ENCODE measurements at regions not wholly inside any gene's neighbourhood (a gene's known extent, or its start where the extent isn't known, plus 50 kb on each side); places are given as distances from the start of the nearest gene placed in this dataset.

DNA sequence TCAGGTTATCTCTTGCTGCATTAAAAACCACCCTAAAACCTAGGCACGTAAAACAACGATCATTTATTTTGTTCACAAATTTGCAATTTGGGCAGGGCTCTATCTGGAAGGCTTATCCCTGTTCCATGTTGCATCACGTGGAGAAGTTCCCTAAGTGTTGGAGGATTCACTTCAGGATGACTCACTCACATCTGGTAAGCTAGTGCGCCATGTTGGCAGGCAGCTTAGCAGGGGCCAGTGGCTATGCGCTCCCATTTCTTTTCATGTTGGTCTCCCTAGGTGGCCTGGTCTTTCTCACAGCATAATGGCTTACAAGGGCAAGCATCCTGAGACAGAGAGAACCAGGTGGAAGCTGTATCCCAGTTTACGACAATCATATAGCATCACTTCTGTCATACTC lies 226.8 kb downstream of the BLID start:
- intact Hi-C loops (cut with micrococcal nuclease; ENCODE audit: unreplicated experiment): no loop called here
- Histone ChIP-seq H3K9me2 (ENCODE audit: insufficient read depth, low read length) (no peaks in the 10 kb centered on the region), H2AFZ (ENCODE audit: low read length) (no peak overlapping the region), H3K4me1 (ENCODE audit: insufficient read depth, low read length, poor library complexity, severe bottlenecking) (peaks cover 4% of the 10 kb centered on the region), H3K4me2 (ENCODE audit: low read length) (no peak overlapping the region), H3K79me2 (ENCODE audit: insufficient read depth, low read depth, low read length) (no peaks in the 10 kb centered on the region), H3K27ac (ENCODE audit: low read depth, low read length, poor library complexity, severe bottlenecking) (no peak overlapping the region), H4K20me1 (ENCODE audit: insufficient read depth, low read length) (no peaks in the 10 kb centered on the region), H3K9me3 (ENCODE audit: low read length) (no peaks in the 10 kb centered on the region), H3K4me3 (ENCODE audit: low read depth, low read length, poor library complexity, severe bottlenecking) (no peak overlapping the region), H3K36me3 (ENCODE audit: insufficient read depth, low read length) (no peaks in the 10 kb centered on the region)
- no TSS peak for BruUV-seq (replicated peaks)
- ChIA-PET POLR2A (no interaction called here), CTCF (ENCODE audit: unreplicated experiment) (no interaction called here)
- DNase-seq (ENCODE audit: low spot score): no peak
- no peak for TF ChIP-seq EZH2phosphoT487 (IDR thresholded peaks at IDR 0.05; ENCODE audit: borderline replicate concordance, low read depth, low read length)
- TF ChIP-seq, protein P1, sequence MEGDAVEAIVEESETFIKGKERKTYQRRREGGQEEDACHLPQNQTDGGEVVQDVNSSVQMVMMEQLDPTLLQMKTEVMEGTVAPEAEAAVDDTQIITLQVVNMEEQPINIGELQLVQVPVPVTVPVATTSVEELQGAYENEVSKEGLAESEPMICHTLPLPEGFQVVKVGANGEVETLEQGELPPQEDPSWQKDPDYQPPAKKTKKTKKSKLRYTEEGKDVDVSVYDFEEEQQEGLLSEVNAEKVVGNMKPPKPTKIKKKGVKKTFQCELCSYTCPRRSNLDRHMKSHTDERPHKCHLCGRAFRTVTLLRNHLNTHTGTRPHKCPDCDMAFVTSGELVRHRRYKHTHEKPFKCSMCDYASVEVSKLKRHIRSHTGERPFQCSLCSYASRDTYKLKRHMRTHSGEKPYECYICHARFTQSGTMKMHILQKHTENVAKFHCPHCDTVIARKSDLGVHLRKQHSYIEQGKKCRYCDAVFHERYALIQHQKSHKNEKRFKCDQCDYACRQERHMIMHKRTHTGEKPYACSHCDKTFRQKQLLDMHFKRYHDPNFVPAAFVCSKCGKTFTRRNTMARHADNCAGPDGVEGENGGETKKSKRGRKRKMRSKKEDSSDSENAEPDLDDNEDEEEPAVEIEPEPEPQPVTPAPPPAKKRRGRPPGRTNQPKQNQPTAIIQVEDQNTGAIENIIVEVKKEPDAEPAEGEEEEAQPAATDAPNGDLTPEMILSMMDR (conservative IDR thresholded peaks at IDR 0.05; ENCODE audit: low read length): no peak

DNA sequence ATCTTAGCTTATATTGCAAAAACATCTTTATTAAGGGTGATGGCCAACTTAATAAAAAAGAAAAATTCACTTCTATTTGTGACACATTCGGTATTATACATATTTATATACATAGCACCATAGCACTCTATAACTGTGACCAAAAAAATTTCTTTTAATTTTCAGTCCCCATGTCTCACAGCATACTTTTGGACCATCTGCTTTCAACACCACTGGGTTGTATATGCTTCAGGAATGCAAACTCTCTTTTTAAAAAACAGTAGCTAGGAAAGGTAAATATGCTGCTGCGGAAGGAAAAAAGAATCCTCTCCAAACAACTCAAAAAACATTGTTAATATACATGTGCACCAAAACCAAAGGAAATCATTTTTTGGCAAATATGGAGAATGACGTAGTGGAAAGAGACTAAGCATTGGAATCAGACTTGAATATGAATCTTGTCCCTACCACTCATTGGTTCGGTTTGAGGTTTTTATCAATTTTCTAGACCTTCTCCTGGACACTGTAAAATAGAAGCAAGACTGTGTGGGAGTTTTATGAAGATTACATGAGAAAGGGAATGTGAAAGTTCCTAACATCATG lies 227.9 kb downstream of the BLID start:
- Histone ChIP-seq H3K4me3 (ENCODE audit: low read depth, low read length, poor library complexity, severe bottlenecking) (no peak overlapping the region), H3K9me3 (ENCODE audit: low read length) (no peaks in the 10 kb centered on the region), H4K20me1 (ENCODE audit: insufficient read depth, low read length) (no peaks in the 10 kb centered on the region), H2AFZ (ENCODE audit: low read length) (no peak overlapping the region), H3K79me2 (ENCODE audit: insufficient read depth, low read depth, low read length) (no peaks in the 10 kb centered on the region), H3K27ac (ENCODE audit: low read depth, low read length, poor library complexity, severe bottlenecking) (no peak overlapping the region), H3K4me2 (ENCODE audit: low read length) (no peak overlapping the region), H3K36me3 (ENCODE audit: insufficient read depth, low read length) (no peaks in the 10 kb centered on the region), H3K4me1 (ENCODE audit: insufficient read depth, low read length, poor library complexity, severe bottlenecking) (peaks cover 4% of the 10 kb centered on the region), H3K9me2 (ENCODE audit: insufficient read depth, low read length) (no peaks in the 10 kb centered on the region)
- CTCF ChIA-PET (ENCODE audit: unreplicated experiment): no interaction called here
- TF ChIP-seq, protein P1 (conservative IDR thresholded peaks at IDR 0.05; ENCODE audit: low read length): no peak
- TF ChIP-seq EZH2phosphoT487 (IDR thresholded peaks at IDR 0.05; ENCODE audit: borderline replicate concordance, low read depth, low read length): no peak
- no TSS peak for BruUV-seq (replicated peaks)
- intact Hi-C loops (cut with micrococcal nuclease; ENCODE audit: unreplicated experiment): no loop called here
- DNase-seq (ENCODE audit: low spot score): no peak
- POLR2A ChIA-PET: no interaction called here

DNA sequence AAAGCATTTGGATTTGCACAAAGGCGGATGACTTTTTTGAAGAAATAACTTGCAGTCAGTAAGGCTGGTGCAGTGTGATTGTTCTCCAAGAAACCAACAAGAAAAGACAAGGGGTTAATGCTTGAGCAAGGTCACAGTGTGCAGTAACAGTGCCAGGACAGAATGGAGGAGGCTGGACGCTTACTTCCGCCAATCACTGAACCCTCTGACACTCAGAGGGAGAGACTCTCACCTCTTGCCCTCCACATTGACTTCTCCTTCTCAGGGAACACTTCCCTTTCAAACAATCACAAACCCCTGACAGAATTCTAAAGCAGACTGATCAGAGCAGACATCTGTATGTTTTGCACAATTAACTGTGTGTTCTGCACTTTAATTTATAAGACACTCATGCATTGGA lies 228.4 kb downstream of the BLID start:
- no peak overlapping the region for H3K27ac ChIP-seq (ENCODE audit: low read depth, low read length, poor library complexity, severe bottlenecking)
- no TSS peak for BruUV-seq (replicated peaks)
- no peaks in the 10 kb centered on the region for H3K36me3 ChIP-seq (ENCODE audit: insufficient read depth, low read length)
- no peak overlapping the region for H3K4me2 ChIP-seq (ENCODE audit: low read length)
- H3K4me1 ChIP-seq (ENCODE audit: insufficient read depth, low read length, poor library complexity, severe bottlenecking): peaks cover 4% of the 10 kb centered on the region
- H3K79me2 ChIP-seq (ENCODE audit: insufficient read depth, low read depth, low read length): no peaks in the 10 kb centered on the region
- no peaks in the 10 kb centered on the region for H3K9me3 ChIP-seq (ENCODE audit: low read length)
- H4K20me1 ChIP-seq (ENCODE audit: insufficient read depth, low read length): no peaks in the 10 kb centered on the region
- H3K4me3 ChIP-seq (ENCODE audit: low read depth, low read length, poor library complexity, severe bottlenecking): no peak overlapping the region
- H2AFZ ChIP-seq (ENCODE audit: low read length): no peak overlapping the region
- POLR2A ChIA-PET: interaction anchor here (0.6 kb wide), 1 partner anchor 152 kb away, joined by 3 read pairs; no protein-coding TSS in a partner anchor
- intact Hi-C loops (cut with micrococcal nuclease; ENCODE audit: unreplicated experiment): no loop called here
- H3K9me2 ChIP-seq (ENCODE audit: insufficient read depth, low read length): no peaks in the 10 kb centered on the region
- CTCF ChIA-PET (ENCODE audit: unreplicated experiment): no interaction called here
- DNase-seq (ENCODE audit: low spot score): no peak
- no peak for TF ChIP-seq EZH2phosphoT487 (IDR thresholded peaks at IDR 0.05; ENCODE audit: borderline replicate concordance, low read depth, low read length)
- TF ChIP-seq, protein P1 (conservative IDR thresholded peaks at IDR 0.05; ENCODE audit: low read length): no peak
